ENCODE measurements at regions not wholly inside any gene's neighbourhood (a gene's known extent, or its start where the extent isn't known, plus 50 kb on each side); places are given as distances from the start of the nearest gene placed in this dataset.

- no peak for DNase-seq (ENCODE audit: low spot score)
Observed at GRCh38 chr5:56622141-56622540, 193.2 kb upstream of the MAP3K1 start.

GRCh38 chr5:56620903-56621677, 194.3 kb upstream of the MAP3K1 start:
- no peak for DNase-seq (ENCODE audit: low spot score)

GRCh38 chr5:56617998-56618397, 197.4 kb upstream of the MAP3K1 start:
- DNase-seq (ENCODE audit: low spot score): no peak

GRCh38 chr5:56616454-56617160, 198.7 kb upstream of the MAP3K1 start:
- no peak for DNase-seq (ENCODE audit: low spot score)

- DNase-seq (ENCODE audit: low spot score): no peak
Observed at GRCh38 chr5:56615361-56616153, 199.8 kb upstream of the MAP3K1 start.

- no peak for DNase-seq (ENCODE audit: low spot score)
Observed at GRCh38 chr5:56612759-56613158, 202.6 kb upstream of the MAP3K1 start.

- DNase-seq (ENCODE audit: low spot score): no peak
Observed at GRCh38 chr5:56612353-56612752, 203.0 kb upstream of the MAP3K1 start.

GRCh38 chr5:56610093-56610698, 205.2 kb upstream of the MAP3K1 start:
- DNase-seq (ENCODE audit: low spot score): no peak

- no peak for DNase-seq (ENCODE audit: low spot score)
Observed at GRCh38 chr5:56608217-56608925, 207.0 kb upstream of the MAP3K1 start.

- no peak for DNase-seq (ENCODE audit: low spot score)
Observed at GRCh38 chr5:56607551-56607950, 207.8 kb upstream of the MAP3K1 start.

- DNase-seq (ENCODE audit: low spot score): no peak
Observed at GRCh38 chr5:56607074-56607473, 208.3 kb upstream of the MAP3K1 start.

- DNase-seq (ENCODE audit: low spot score): no peak
Observed at GRCh38 chr5:56606192-56606591, 209.2 kb upstream of the MAP3K1 start.

- DNase-seq (ENCODE audit: low spot score): no peak
Observed at GRCh38 chr5:56605231-56605630, 210.1 kb upstream of the MAP3K1 start.

GRCh38 chr5:56601641-56602071, 213.7 kb upstream of the MAP3K1 start:
- DNase-seq (ENCODE audit: low spot score): no peak

- DNase-seq (ENCODE audit: low spot score): no peak
Observed at GRCh38 chr5:56598941-56599340, 216.4 kb upstream of the MAP3K1 start.

GRCh38 chr5:56596155-56596554, 219.2 kb upstream of the MAP3K1 start:
- no peak for DNase-seq (ENCODE audit: low spot score)

- DNase-seq (ENCODE audit: low spot score): no peak
Observed at GRCh38 chr5:56595566-56595965, 219.8 kb upstream of the MAP3K1 start.

- no peak for DNase-seq (ENCODE audit: low spot score)
Observed at GRCh38 chr5:56594792-56595191, 220.6 kb upstream of the MAP3K1 start.

GRCh38 chr5:56591081-56591480, 224.3 kb upstream of the MAP3K1 start:
- no peak for DNase-seq (ENCODE audit: low spot score)

GRCh38 chr5:56589481-56589860, 225.9 kb upstream of the MAP3K1 start:
- no peak for DNase-seq (ENCODE audit: low spot score)
